WTC11 (cell line): ENCODE measurements at regions not wholly inside any gene's neighbourhood (a gene's known extent, or its start where the extent isn't known, plus 50 kb on each side); places are given as distances from the start of the nearest gene placed in this dataset.

Experiments
- ATAC-seq: fragments of 200-7000 bp; cut with Tn5 transposase; 2 replicates; pipeline ENCODE4 v1.10.0; 2021; ENCODE audit warnings: mild to moderate bottlenecking, moderate library complexity
- CTCF ChIA-PET: fragments of 300-600 bp; sonication (Branson Sonifier 250); formaldehyde crosslinking; loops from one replicate; lab custom pipeline; 2021; ENCODE audit warnings: antibody characterized with exemption; lab: Charles Lee
- POLR2A ChIA-PET: fragments of 350-600 bp; sonication (Branson Sonifier 250); formaldehyde crosslinking; loops from one replicate; lab custom pipeline; 2021; ENCODE audit warnings: antibody characterized with exemption; lab: Charles Lee
- DNase-seq: peaks from one replicate; pipeline ENCODE4 v3.0.0; 2021; ENCODE audit warnings: low spot score
- H3K27ac Mint-ChIP-seq: 2 replicates; pipeline ENCODE4 v1.8.0; 2021; ENCODE audit warnings: mixed read lengths
- H3K27me3 Mint-ChIP-seq: 2 replicates; pipeline ENCODE4 v1.8.0; 2021; ENCODE audit warnings: low read depth, mild to moderate bottlenecking, moderate library complexity, mixed read lengths
- H3K36me3 Mint-ChIP-seq: 2 replicates; pipeline ENCODE4 v1.8.0; 2021; ENCODE audit warnings: mixed read lengths
- H3K4me1 Mint-ChIP-seq: 2 replicates; pipeline ENCODE4 v1.8.0; 2022; ENCODE audit warnings: mixed read lengths
- H3K4me3 Mint-ChIP-seq: 2 replicates; pipeline ENCODE4 v1.8.0; 2021; ENCODE audit warnings: mild to moderate bottlenecking, moderate library complexity, mixed read lengths
- H3K9me3 Mint-ChIP-seq: 2 replicates; pipeline ENCODE4 v1.8.0; 2021; ENCODE audit warnings: mixed read lengths
- ARID4B ChIP-seq: sonication (generic); formaldehyde crosslinking; IDR thresholded peaks from 2 replicates; pipeline ENCODE4 v1.8.0; 2023; ENCODE audit warnings: missing genetic modification reagents, mild to moderate bottlenecking, borderline replicate concordance
- ESRRA ChIP-seq: sonication (generic); formaldehyde crosslinking; IDR thresholded peaks from 2 replicates; pipeline ENCODE4 v1.8.1; 2022; ENCODE audit warnings: mild to moderate bottlenecking, missing genetic modification reagents, borderline replicate concordance
- ETV6 ChIP-seq: sonication (generic); formaldehyde crosslinking; IDR thresholded peaks from 2 replicates; pipeline ENCODE4 v1.8.1; 2022; ENCODE audit warnings: mild to moderate bottlenecking, missing genetic modification reagents
- GABPB1 ChIP-seq: sonication (generic); formaldehyde crosslinking; IDR thresholded peaks from 2 replicates; pipeline ENCODE4 v1.8.1; 2023; ENCODE audit warnings: mild to moderate bottlenecking, missing genetic modification reagents
- OVOL2 ChIP-seq: fragments of 250-450 bp; sonication (Bioruptor Pico); IDR thresholded peaks from 2 replicates; pipeline ENCODE4 v1.9.0; 2021; ENCODE audit warnings: mild to moderate bottlenecking, borderline replicate concordance
- RELA ChIP-seq: sonication (generic); formaldehyde crosslinking; IDR thresholded peaks from 2 replicates; pipeline ENCODE4 v1.8.1; 2022; ENCODE audit warnings: missing genetic modification reagents, mild to moderate bottlenecking, borderline replicate concordance
- TEAD1 ChIP-seq: sonication (generic); formaldehyde crosslinking; IDR thresholded peaks from 2 replicates; pipeline ENCODE4 v1.8.0; 2022; ENCODE audit warnings: mild to moderate bottlenecking, missing genetic modification reagents
- ZNF138 ChIP-seq: sonication (generic); formaldehyde crosslinking; conservative IDR thresholded peaks from 2 replicates; pipeline ENCODE4 v1.8.1; 2022; ENCODE audit warnings: mild to moderate bottlenecking, moderate library complexity, missing genetic modification reagents
- ZNF219 ChIP-seq: sonication (generic); formaldehyde crosslinking; IDR thresholded peaks from 2 replicates; pipeline ENCODE4 v1.8.0; 2023; ENCODE audit warnings: missing genetic modification reagents, mild to moderate bottlenecking, borderline replicate concordance
- ZNF396 ChIP-seq: fragments of 250-450 bp; sonication (Bioruptor Pico); IDR thresholded peaks from 2 replicates; pipeline ENCODE4 v1.8.0; 2021; ENCODE audit warnings: mild to moderate bottlenecking, moderate library complexity, borderline replicate concordance
- ZNF512 ChIP-seq: sonication (generic); formaldehyde crosslinking; IDR thresholded peaks from 2 replicates; pipeline ENCODE4 v1.8.1; 2022; ENCODE audit warnings: missing genetic modification reagents, borderline replicate concordance
- ZNF532 ChIP-seq: fragments of 250-450 bp; sonication (Bioruptor Pico); IDR thresholded peaks from 2 replicates; pipeline ENCODE4 v1.9.0; 2021; ENCODE audit warnings: mild to moderate bottlenecking, borderline replicate concordance
- ZSCAN18 ChIP-seq: fragments of 250-450 bp; sonication (Bioruptor Pico); IDR thresholded peaks from 2 replicates; pipeline ENCODE4 v2.1.2; 2022; ENCODE audit warnings: mild to moderate bottlenecking, moderate library complexity
- TF ChIP-seq, protein P1 (sequence below): sonication (generic); formaldehyde crosslinking; IDR thresholded peaks from 2 replicates; pipeline ENCODE4 v1.8.0; 2022; ENCODE audit warnings: mild to moderate bottlenecking, missing genetic modification reagents
- TF ChIP-seq, protein P2 (sequence below): sonication (generic); formaldehyde crosslinking; IDR thresholded peaks from 2 replicates; pipeline ENCODE4 v1.8.1; 2023; ENCODE audit warnings: mild to moderate bottlenecking, missing genetic modification reagents
- TF ChIP-seq, protein P3 (sequence below): sonication (generic); formaldehyde crosslinking; IDR thresholded peaks from 2 replicates; pipeline ENCODE4 v1.8.0; 2022; ENCODE audit warnings: mild to moderate bottlenecking, missing genetic modification reagents
- TF ChIP-seq, protein P4 (sequence below): sonication (generic); formaldehyde crosslinking; IDR thresholded peaks from 2 replicates; pipeline ENCODE4 v1.8.1; 2023; ENCODE audit warnings: mild to moderate bottlenecking, missing genetic modification reagents, moderate library complexity

- TF ChIP-seq, protein P1, sequence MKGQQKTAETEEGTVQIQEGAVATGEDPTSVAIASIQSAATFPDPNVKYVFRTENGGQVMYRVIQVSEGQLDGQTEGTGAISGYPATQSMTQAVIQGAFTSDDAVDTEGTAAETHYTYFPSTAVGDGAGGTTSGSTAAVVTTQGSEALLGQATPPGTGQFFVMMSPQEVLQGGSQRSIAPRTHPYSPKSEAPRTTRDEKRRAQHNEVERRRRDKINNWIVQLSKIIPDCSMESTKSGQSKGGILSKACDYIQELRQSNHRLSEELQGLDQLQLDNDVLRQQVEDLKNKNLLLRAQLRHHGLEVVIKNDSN (CRISPR knock-in tag) = no peak
- TF ChIP-seq RELA (CRISPR knock-in tag) = no peak
- TF ChIP-seq ZNF219 (CRISPR knock-in tag) = no peak
- no peak for TF ChIP-seq ZNF396 (CRISPR knock-in tag)
- TF ChIP-seq TEAD1 (CRISPR knock-in tag) = no peak
- no peak for TF ChIP-seq ZNF138 (CRISPR knock-in tag)
- TF ChIP-seq ZNF532 (CRISPR knock-in tag) = no peak
- no peak for TF ChIP-seq GABPB1 (CRISPR knock-in tag)
Observed at GRCh38 chr7:41237956-41238355, 464.9 kb downstream of the INHBA start (continued).

GRCh38 chr7:41232086-41232485, 470.8 kb downstream of the INHBA start:
- no peak for DNase-seq
- Mint-ChIP-seq H3K9me3 (peaks cover 42% of the 10 kb centered on the region), H3K4me3 (no peak overlapping the region), H3K4me1 (no peaks in the 10 kb centered on the region), H3K27me3 (no peaks in the 10 kb centered on the region), H3K36me3 (peaks cover 18% of the 10 kb centered on the region), H3K27ac (no peak overlapping the region)
- CTCF ChIA-PET = interaction anchor here (1.1 kb wide), 1 partner anchor 198 kb away, joined by 3 read pairs; no protein-coding TSS in a partner anchor
- no peak for ATAC-seq
- POLR2A ChIA-PET = no interaction called here
- no peak for TF ChIP-seq ETV6 (CRISPR knock-in tag)
- TF ChIP-seq, protein P2, sequence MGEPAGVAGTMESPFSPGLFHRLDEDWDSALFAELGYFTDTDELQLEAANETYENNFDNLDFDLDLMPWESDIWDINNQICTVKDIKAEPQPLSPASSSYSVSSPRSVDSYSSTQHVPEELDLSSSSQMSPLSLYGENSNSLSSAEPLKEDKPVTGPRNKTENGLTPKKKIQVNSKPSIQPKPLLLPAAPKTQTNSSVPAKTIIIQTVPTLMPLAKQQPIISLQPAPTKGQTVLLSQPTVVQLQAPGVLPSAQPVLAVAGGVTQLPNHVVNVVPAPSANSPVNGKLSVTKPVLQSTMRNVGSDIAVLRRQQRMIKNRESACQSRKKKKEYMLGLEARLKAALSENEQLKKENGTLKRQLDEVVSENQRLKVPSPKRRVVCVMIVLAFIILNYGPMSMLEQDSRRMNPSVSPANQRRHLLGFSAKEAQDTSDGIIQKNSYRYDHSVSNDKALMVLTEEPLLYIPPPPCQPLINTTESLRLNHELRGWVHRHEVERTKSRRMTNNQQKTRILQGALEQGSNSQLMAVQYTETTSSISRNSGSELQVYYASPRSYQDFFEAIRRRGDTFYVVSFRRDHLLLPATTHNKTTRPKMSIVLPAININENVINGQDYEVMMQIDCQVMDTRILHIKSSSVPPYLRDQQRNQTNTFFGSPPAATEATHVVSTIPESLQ (CRISPR knock-in tag) = no peak
- TF ChIP-seq, protein P3, sequence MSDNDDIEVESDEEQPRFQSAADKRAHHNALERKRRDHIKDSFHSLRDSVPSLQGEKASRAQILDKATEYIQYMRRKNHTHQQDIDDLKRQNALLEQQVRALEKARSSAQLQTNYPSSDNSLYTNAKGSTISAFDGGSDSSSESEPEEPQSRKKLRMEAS = no peak
- TF ChIP-seq, protein P4, sequence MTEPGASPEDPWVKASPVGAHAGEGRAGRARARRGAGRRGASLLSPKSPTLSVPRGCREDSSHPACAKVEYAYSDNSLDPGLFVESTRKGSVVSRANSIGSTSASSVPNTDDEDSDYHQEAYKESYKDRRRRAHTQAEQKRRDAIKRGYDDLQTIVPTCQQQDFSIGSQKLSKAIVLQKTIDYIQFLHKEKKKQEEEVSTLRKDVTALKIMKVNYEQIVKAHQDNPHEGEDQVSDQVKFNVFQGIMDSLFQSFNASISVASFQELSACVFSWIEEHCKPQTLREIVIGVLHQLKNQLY (CRISPR knock-in tag) = no peak
- no peak for TF ChIP-seq ZNF512 (CRISPR knock-in tag)
- TF ChIP-seq OVOL2 (CRISPR knock-in tag) = no peak
- TF ChIP-seq ZSCAN18 (CRISPR knock-in tag) = no peak
- TF ChIP-seq ESRRA (CRISPR knock-in tag) = no peak
- TF ChIP-seq ARID4B (CRISPR knock-in tag) = no peak
